Tibial nerve (tissue), 3 donors: ENCODE measurements at regions not wholly inside any gene's neighbourhood (a gene's known extent, or its start where the extent isn't known, plus 50 kb on each side); places are given as distances from the start of the nearest gene placed in this dataset.

Source experiments
- CTCF ChIP-seq, 5 experiments: fragments of 200-600 bp in 3 of 5; fragments of 450-650 bp in 2 of 5; sonication (generic) in 3 of 5; IDR thresholded peaks; one replicate each; pipeline ENCODE4 v1.5.1; 2016 to 2019; ENCODE audit warnings: antibody characterized with exemption in 5 of 5, mild to moderate bottlenecking in 3 of 5, moderate library complexity in 2 of 5
- POLR2A ChIP-seq, 2 donors: fragments of 450-650 bp; IDR thresholded peaks; one replicate each; pipeline ENCODE4 v1.6.1; 2017; ENCODE audit warnings: antibody characterized with exemption in 2 of 2, mild to moderate bottlenecking in 2 of 2, moderate library complexity in 2 of 2

DNA sequence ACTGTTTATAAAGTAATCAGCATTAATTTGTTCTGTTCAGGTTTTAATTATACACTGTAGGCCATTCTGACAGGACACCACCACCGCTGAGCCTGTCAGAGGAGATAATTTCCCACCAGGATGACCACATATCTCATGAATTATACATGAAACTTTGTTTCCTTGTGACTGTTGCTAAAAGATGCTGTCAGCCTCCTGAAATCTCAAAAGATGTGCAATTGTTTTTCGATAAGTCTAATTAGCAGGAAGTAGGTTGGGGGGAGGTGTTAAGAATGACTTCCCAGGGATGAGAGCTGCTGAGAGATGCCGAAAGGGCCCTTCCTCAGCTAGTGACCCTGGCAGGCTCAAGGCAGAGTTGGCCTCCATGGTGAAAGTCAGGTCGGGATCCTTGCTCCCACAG is 485.4 kb downstream of the SOX6 start:
- no peak for TF ChIP-seq CTCF (IDR thresholded peaks at IDR 0.05)
- TF ChIP-seq POLR2A (IDR thresholded peaks at IDR 0.05) = no peak
